GM18909 (cell line): ENCODE measurements at regions not wholly inside any gene's neighbourhood (a gene's known extent, or its start where the extent isn't known, plus 50 kb on each side); places are given as distances from the start of the nearest gene placed in this dataset.

Source experiments
- ATAC-seq: cut with Tn5 transposase; IDR thresholded peaks from one replicate; pipeline ENCODE4 v1.9.1; 2021; ENCODE audit warnings: mild to moderate bottlenecking; ENCODE audit not compliant: unreplicated experiment, poor library complexity

GRCh38 chr2:15801439-15801838, 138.9 kb upstream of the MYCN start:
- ATAC-seq = no peak

- no peak for ATAC-seq
Observed at GRCh38 chr2:15801904-15802303, 138.4 kb upstream of the MYCN start.

GRCh38 chr2:15802657-15803542, 137.4 kb upstream of the MYCN start:
- no peak for ATAC-seq

GRCh38 chr2:15803543-15804245, 136.7 kb upstream of the MYCN start:
- ATAC-seq = no peak

- no peak for ATAC-seq
Observed at GRCh38 chr2:15804246-15804619, 136.1 kb upstream of the MYCN start.

GRCh38 chr2:15804691-15805090, 135.7 kb upstream of the MYCN start:
- ATAC-seq = no peak

GRCh38 chr2:15805206-15805605, 135.1 kb upstream of the MYCN start:
- no peak for ATAC-seq

- ATAC-seq = no peak
Observed at GRCh38 chr2:15805772-15806171, 134.6 kb upstream of the MYCN start.

- no peak for ATAC-seq
Observed at GRCh38 chr2:15806801-15807417, 133.4 kb upstream of the MYCN start.

- no peak for ATAC-seq
Observed at GRCh38 chr2:15807418-15808203, 132.7 kb upstream of the MYCN start.

GRCh38 chr2:15808204-15808910, 132.0 kb upstream of the MYCN start:
- ATAC-seq = no peak

GRCh38 chr2:15808944-15809343, 131.4 kb upstream of the MYCN start:
- no peak for ATAC-seq

- ATAC-seq = no peak
Observed at GRCh38 chr2:15809404-15809803, 130.9 kb upstream of the MYCN start.

GRCh38 chr2:15810477-15811150, 129.7 kb upstream of the MYCN start:
- ATAC-seq = no peak

GRCh38 chr2:15811367-15811766, 129.0 kb upstream of the MYCN start:
- ATAC-seq = no peak

GRCh38 chr2:15812187-15812780, 128.1 kb upstream of the MYCN start:
- ATAC-seq = no peak

GRCh38 chr2:15813481-15814266, 126.7 kb upstream of the MYCN start:
- no peak for ATAC-seq

GRCh38 chr2:15814403-15814802, 125.9 kb upstream of the MYCN start:
- ATAC-seq = no peak
